K562 (cell line): ENCODE measurements at regions not wholly inside any gene's neighbourhood (a gene's known extent, or its start where the extent isn't known, plus 50 kb on each side); places are given as distances from the start of the nearest gene placed in this dataset.

Experiments used
- ATAC-seq: fragments of 200-7000 bp; cut with Tn5 transposase; 3 replicates; pipeline ENCODE4 v1.9.1; 2020; ENCODE audit warnings: moderate library complexity
- BruUV-seq: library from RNA; stranded (reverse); fragments of 400-500 nt; replicated peaks from 2 replicates; lab custom pipeline; 2021; lab: Mats Ljungman, UMichigan
- CTCF ChIA-PET: fragments of 300-600 bp; formaldehyde crosslinking; extraction: SDS; loops from one replicate; lab custom pipeline; 2021; ENCODE audit warnings: low intra/inter-chr PET ratio; lab: Yijun Ruan, JAX
- POLR2A ChIA-PET: fragments of 300-600, 350-650 bp; sonication (Branson Sonifier 250); formaldehyde crosslinking; extraction: SDS; loops from one replicate; lab custom pipeline; 2021; ENCODE audit warnings: antibody characterized with exemption, inconsistent platforms; lab: Yijun Ruan, JAX
- DNase-seq, 4 experiments: peaks; one replicate each; pipeline versions ENCODE4 v3.0.0 to v3.0.0-alpha.2; 2011 to 2018; ENCODE audit warnings: low spot score in 3 of 4, mixed read lengths in 3 of 4; ENCODE audit errors: extremely low read depth in 1 of 4
- FAIRE-seq: peaks from 2 replicates; lab custom pipeline; 2011; peaks lifted over from hg19 to GRCh38; lab: Jason Lieb, UNC
- H2AFZ ChIP-seq: 2 replicates; pipeline ENCODE4 v1.6.0; 2011; ENCODE audit warnings: low read depth, low read length, control low read depth, inconsistent platforms
- H3K27ac ChIP-seq: fragments of 200-600 bp; 3 replicates; pipeline ENCODE4 v1.8.0; 2011; ENCODE audit warnings: low read depth, mild to moderate bottlenecking, control low read depth, inconsistent platforms, low read length, moderate library complexity, mixed read lengths; ENCODE audit errors: extremely low read depth
- H3K27me3 ChIP-seq, 2 experiments: fragments of 300-600 bp in 1 of 2; 2 replicates in 1 of 2; 3 replicates in 1 of 2; pipeline versions ENCODE4 v1.6.0 to v1.8.0; 2011; ENCODE audit warnings: inconsistent platforms in 2 of 2, low read length in 2 of 2, mild to moderate bottlenecking in 1 of 2, mixed read lengths in 1 of 2, moderate library complexity in 1 of 2; ENCODE audit not compliant: control insufficient read depth in 2 of 2, insufficient read depth in 2 of 2
- H3K36me3 ChIP-seq: fragments of 300-600 bp; 3 replicates; pipeline ENCODE4 v1.8.0; 2011; ENCODE audit warnings: mild to moderate bottlenecking, low read length, inconsistent platforms; ENCODE audit not compliant: control insufficient read depth, insufficient read depth
- H3K4me1 ChIP-seq, 2 experiments: fragments of 200-600 bp in 1 of 2; replicated peaks in 1 of 2; 2 replicates in 1 of 2; 3 replicates in 1 of 2; pipeline versions ENCODE4 v1.5.1 to v1.8.0; 2011; ENCODE audit warnings: inconsistent platforms in 2 of 2, low read length in 2 of 2, mild to moderate bottlenecking in 1 of 2, mixed read lengths in 1 of 2, moderate library complexity in 1 of 2; ENCODE audit not compliant: control insufficient read depth in 2 of 2, insufficient read depth in 2 of 2
- H3K4me2 ChIP-seq: 2 replicates; pipeline ENCODE4 v1.6.1; 2011; ENCODE audit warnings: low read length, control low read depth, inconsistent platforms, mixed read lengths; ENCODE audit not compliant: insufficient read depth
- H3K4me3 ChIP-seq: fragments of 200-600 bp; sonication (generic), shearing (Covaris generic); 2 replicates; pipeline ENCODE4 v1.5.1; 2016; ENCODE audit warnings: control low read depth, inconsistent platforms
- H3K79me2 ChIP-seq: fragments of 200-600 bp; 3 replicates; pipeline ENCODE4 v1.8.0; 2011; ENCODE audit warnings: low read length, inconsistent platforms; ENCODE audit not compliant: control insufficient read depth, insufficient read depth
- H3K9ac ChIP-seq, 2 experiments: 2 replicates each; pipeline versions ENCODE4 v1.6.0 to v1.6.1; 2011; ENCODE audit warnings: low read depth in 2 of 2, low read length in 2 of 2, control low read depth in 1 of 2, inconsistent platforms in 1 of 2, mild to moderate bottlenecking in 1 of 2, mixed read lengths in 1 of 2; ENCODE audit not compliant: insufficient read depth in 1 of 2
- H3K9me1 ChIP-seq: one replicate; pipeline ENCODE4 v1.6.0; 2011; ENCODE audit warnings: inconsistent platforms, mild to moderate bottlenecking, low read length, moderate library complexity; ENCODE audit not compliant: control insufficient read depth, insufficient read depth
- H3K9me3 ChIP-seq: replicated peaks from 2 replicates; pipeline ENCODE4 v1.5.1; 2011; ENCODE audit warnings: low read depth, low read length, inconsistent platforms; ENCODE audit not compliant: control insufficient read depth, insufficient read depth
- H4K20me1 ChIP-seq: replicated peaks from 2 replicates; pipeline ENCODE4 v1.6.1; 2011; ENCODE audit warnings: low read length, inconsistent platforms, mixed read lengths; ENCODE audit not compliant: control insufficient read depth, insufficient read depth
- CCNT2 ChIP-seq: IDR thresholded peaks from 2 replicates; pipeline ENCODE4 v1.6.1; 2011; ENCODE audit warnings: borderline replicate concordance, low read depth, mild to moderate bottlenecking, moderate library complexity, mixed read lengths, low read length; ENCODE audit not compliant: insufficient read length; ENCODE audit errors: extremely low read depth
- GABPB2 ChIP-seq: fragments of 250-450 bp; sonication (Bioruptor Pico); conservative IDR thresholded peaks from 2 replicates; pipeline ENCODE4 v1.5.1; 2021; ENCODE audit warnings: mild to moderate bottlenecking
- ILF3 ChIP-seq: fragments of 450-650 bp; IDR thresholded peaks from 2 replicates; pipeline ENCODE4 v1.6.1; 2018; ENCODE audit warnings: antibody characterized with exemption, mild to moderate bottlenecking, moderate library complexity, borderline replicate concordance
- L3MBTL2 ChIP-seq: fragments of 450-650 bp; IDR thresholded peaks from 2 replicates; pipeline ENCODE4 v1.6.1; 2016; ENCODE audit warnings: mild to moderate bottlenecking, moderate library complexity
- LEF1 ChIP-seq: fragments of 450-650 bp; IDR thresholded peaks from 2 replicates; pipeline ENCODE4 v1.6.1; 2016; ENCODE audit warnings: mild to moderate bottlenecking
- NFXL1 ChIP-seq: fragments of 450-650 bp; formaldehyde crosslinking; IDR thresholded peaks from 2 replicates; pipeline ENCODE4 v1.4.0; 2021; ENCODE audit warnings: mild to moderate bottlenecking
- NONO ChIP-seq, 2 experiments: fragments of 200-400 bp in 1 of 2; fragments of 450-650 bp in 1 of 2; formaldehyde crosslinking in 1 of 2; IDR thresholded peaks; 2 replicates each; pipeline ENCODE4 v1.6.1; 2017; ENCODE audit warnings: low read depth in 2 of 2, mild to moderate bottlenecking in 2 of 2, moderate library complexity in 2 of 2, low read length in 1 of 2
- POLR2H ChIP-seq: IDR thresholded peaks from 2 replicates; pipeline ENCODE4 v1.6.1; 2016; ENCODE audit warnings: missing genetic modification characterization, low read depth, mild to moderate bottlenecking, control low read depth, missing compliant biosample characterization, moderate library complexity
- SAFB ChIP-seq: fragments of 200-400 bp; formaldehyde crosslinking; IDR thresholded peaks from 2 replicates; pipeline ENCODE4 v1.6.1; 2017; ENCODE audit warnings: low read depth, low read length, borderline replicate concordance
- TBL1XR1 ChIP-seq, 2 experiments: IDR thresholded peaks; 2 replicates each; pipeline ENCODE4 v1.6.1; 2012; ENCODE audit warnings: improper control_type of control experiment in 2 of 2, low read length in 2 of 2, mild to moderate bottlenecking in 1 of 2
- ZFP36 ChIP-seq: fragments of 150-350 bp; IDR thresholded peaks from 2 replicates; pipeline ENCODE4 v1.6.1; 2018; ENCODE audit warnings: low read length, low read depth; ENCODE audit not compliant: partially characterized antibody
- ZNF696 ChIP-seq: fragments of 250-450 bp; sonication (Bioruptor Pico); conservative IDR thresholded peaks from 2 replicates; pipeline ENCODE4 v1.4.0; 2020; ENCODE audit warnings: mild to moderate bottlenecking, moderate library complexity
- ZNF764 ChIP-seq: fragments of 250-450 bp; sonication (Bioruptor Pico); IDR thresholded peaks from 2 replicates; pipeline ENCODE4 v1.4.0; 2020; ENCODE audit warnings: low read depth, mild to moderate bottlenecking, moderate library complexity
- ZNF79 ChIP-seq: fragments of 250-450 bp; sonication (Bioruptor Pico); IDR thresholded peaks from 2 replicates; pipeline ENCODE4 v1.4.0; 2020; ENCODE audit warnings: low read depth, mild to moderate bottlenecking, moderate library complexity
- WGBS: fragments of 100-300 bp; shearing (Covaris generic); methylation state at CpG from one replicate; pipeline ENCODE4 v1.1.6; 2016; ENCODE audit warnings: low coverage, mixed read lengths; ENCODE audit not compliant: insufficient coverage; ENCODE audit errors: missing lambda C conversion rate; 5-methylcytosine and 5-hydroxymethylcytosine counted together
- in situ Hi-C: fragments of 300-500 bp; cut with MboI; formaldehyde crosslinking; loops from 4 replicates; pipeline ENCODE4 v1.15.0; 2018; ENCODE audit warnings: inconsistent platforms, mixed read lengths
- intact Hi-C: fragments of 100-400 bp; cut with micrococcal nuclease; formaldehyde crosslinking; loops from 2 replicates; pipeline ENCODE4 v1.14.2; 2022
- TF ChIP-seq, protein P1 (sequence below): fragments of 250-450 bp; sonication (Bioruptor Pico); IDR thresholded peaks from 2 replicates; pipeline ENCODE4 v1.5.0; 2021
- TF ChIP-seq, protein P2 (sequence below): sonication (generic); formaldehyde crosslinking; IDR thresholded peaks from 2 replicates; pipeline ENCODE4 v1.8.0; 2023; ENCODE audit warnings: mild to moderate bottlenecking, missing genetic modification reagents
- TF ChIP-seq, protein P3 (sequence below): fragments of 450-650 bp; IDR thresholded peaks from 2 replicates; pipeline ENCODE4 v1.6.1; 2016; ENCODE audit warnings: borderline replicate concordance

DNA sequence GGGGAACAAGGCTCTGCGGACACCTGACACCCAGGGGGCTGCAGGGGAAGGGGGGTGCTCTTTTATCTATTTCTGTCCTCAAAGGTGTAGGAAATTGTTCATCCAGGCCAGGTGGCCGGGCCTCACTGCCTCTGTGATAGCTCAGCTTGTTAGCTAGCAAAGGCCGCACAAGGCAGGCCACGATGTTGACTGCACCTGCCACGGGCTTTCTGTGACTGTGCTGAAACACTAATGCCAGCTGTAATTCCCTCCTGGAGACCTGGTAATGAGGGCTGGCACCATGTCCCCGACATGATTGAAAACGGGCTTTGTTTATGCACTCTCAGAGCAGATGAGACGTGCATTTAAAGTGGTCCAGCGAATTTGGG lies 61.4 kb upstream of the APCDD1L start:
- intact Hi-C loops = no loop called here
- in situ Hi-C loops = no loop called here
- H3K79me2 ChIP-seq = no peaks in the 10 kb centered on the region
- H2AFZ ChIP-seq = no peak overlapping the region
- no peaks in the 10 kb centered on the region for H3K9me1 ChIP-seq
- no peak overlapping the region for H3K9ac ChIP-seq
- FAIRE-seq (no peak), ATAC-seq (no peak), DNase-seq (no peak)
- H3K4me1 ChIP-seq = no peaks in the 10 kb centered on the region; a peak in 1 of 5 replicates
- no peaks in the 10 kb centered on the region for H3K36me3 ChIP-seq
- 3% methylated on average over 9 of the region's 9 CpGs for WGBS
- no peaks in the 10 kb centered on the region; the same call in 1 of the 2 replicates for H3K9me3 ChIP-seq
- peaks cover 4% of the 10 kb centered on the region; the same call in 1 of the 2 replicates for H4K20me1 ChIP-seq
- POLR2A ChIA-PET = interaction anchor here (0.6 to 1.5 kb wide), 3 partner anchors 11 to 38 kb away, joined by 3 to 5 read pairs (median 4); no protein-coding TSS in a partner anchor
- BruUV-seq = no TSS peak
- peaks cover 59 to 72% of the 10 kb centered on the region in 2 experiments for H3K27me3 ChIP-seq
- CTCF ChIA-PET = no interaction called here
- H3K27ac ChIP-seq = no peak overlapping the region
- H3K4me2 ChIP-seq = no peak overlapping the region
- no peak overlapping the region for H3K4me3 ChIP-seq
- TF ChIP-seq SAFB (no peak), ZNF764 (CRISPR knock-in tag) (no peak), ZFP36 (no peak), TBL1XR1 (IDR thresholded peaks at IDR 0.05; ENCODE audit: low read length in 2 of 2) (no peak), ZNF79 (CRISPR knock-in tag) (no peak), GABPB2 (CRISPR knock-in tag) (no peak), NONO (IDR thresholded peaks at IDR 0.05; ENCODE audit: low read depth in 2 of 2, low read length in 1 of 2) (no peak), NFXL1 (CRISPR knock-in tag) (no peak), POLR2H (tag) (no peak), LEF1 (no peak), ZNF696 (CRISPR knock-in tag) (no peak), L3MBTL2 (no peak), CCNT2 (no peak), ILF3 (no peak)
- TF ChIP-seq, protein P1, sequence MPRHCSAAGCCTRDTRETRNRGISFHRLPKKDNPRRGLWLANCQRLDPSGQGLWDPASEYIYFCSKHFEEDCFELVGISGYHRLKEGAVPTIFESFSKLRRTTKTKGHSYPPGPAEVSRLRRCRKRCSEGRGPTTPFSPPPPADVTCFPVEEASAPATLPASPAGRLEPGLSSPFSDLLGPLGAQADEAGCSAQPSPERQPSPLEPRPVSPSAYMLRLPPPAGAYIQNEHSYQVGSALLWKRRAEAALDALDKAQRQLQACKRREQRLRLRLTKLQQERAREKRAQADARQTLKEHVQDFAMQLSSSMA = no peak
- TF ChIP-seq, protein P2, sequence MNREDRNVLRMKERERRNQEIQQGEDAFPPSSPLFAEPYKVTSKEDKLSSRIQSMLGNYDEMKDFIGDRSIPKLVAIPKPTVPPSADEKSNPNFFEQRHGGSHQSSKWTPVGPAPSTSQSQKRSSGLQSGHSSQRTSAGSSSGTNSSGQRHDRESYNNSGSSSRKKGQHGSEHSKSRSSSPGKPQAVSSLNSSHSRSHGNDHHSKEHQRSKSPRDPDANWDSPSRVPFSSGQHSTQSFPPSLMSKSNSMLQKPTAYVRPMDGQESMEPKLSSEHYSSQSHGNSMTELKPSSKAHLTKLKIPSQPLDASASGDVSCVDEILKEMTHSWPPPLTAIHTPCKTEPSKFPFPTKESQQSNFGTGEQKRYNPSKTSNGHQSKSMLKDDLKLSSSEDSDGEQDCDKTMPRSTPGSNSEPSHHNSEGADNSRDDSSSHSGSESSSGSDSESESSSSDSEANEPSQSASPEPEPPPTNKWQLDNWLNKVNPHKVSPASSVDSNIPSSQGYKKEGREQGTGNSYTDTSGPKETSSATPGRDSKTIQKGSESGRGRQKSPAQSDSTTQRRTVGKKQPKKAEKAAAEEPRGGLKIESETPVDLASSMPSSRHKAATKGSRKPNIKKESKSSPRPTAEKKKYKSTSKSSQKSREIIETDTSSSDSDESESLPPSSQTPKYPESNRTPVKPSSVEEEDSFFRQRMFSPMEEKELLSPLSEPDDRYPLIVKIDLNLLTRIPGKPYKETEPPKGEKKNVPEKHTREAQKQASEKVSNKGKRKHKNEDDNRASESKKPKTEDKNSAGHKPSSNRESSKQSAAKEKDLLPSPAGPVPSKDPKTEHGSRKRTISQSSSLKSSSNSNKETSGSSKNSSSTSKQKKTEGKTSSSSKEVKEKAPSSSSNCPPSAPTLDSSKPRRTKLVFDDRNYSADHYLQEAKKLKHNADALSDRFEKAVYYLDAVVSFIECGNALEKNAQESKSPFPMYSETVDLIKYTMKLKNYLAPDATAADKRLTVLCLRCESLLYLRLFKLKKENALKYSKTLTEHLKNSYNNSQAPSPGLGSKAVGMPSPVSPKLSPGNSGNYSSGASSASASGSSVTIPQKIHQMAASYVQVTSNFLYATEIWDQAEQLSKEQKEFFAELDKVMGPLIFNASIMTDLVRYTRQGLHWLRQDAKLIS (CRISPR knock-in tag) = no peak
- TF ChIP-seq, protein P3, sequence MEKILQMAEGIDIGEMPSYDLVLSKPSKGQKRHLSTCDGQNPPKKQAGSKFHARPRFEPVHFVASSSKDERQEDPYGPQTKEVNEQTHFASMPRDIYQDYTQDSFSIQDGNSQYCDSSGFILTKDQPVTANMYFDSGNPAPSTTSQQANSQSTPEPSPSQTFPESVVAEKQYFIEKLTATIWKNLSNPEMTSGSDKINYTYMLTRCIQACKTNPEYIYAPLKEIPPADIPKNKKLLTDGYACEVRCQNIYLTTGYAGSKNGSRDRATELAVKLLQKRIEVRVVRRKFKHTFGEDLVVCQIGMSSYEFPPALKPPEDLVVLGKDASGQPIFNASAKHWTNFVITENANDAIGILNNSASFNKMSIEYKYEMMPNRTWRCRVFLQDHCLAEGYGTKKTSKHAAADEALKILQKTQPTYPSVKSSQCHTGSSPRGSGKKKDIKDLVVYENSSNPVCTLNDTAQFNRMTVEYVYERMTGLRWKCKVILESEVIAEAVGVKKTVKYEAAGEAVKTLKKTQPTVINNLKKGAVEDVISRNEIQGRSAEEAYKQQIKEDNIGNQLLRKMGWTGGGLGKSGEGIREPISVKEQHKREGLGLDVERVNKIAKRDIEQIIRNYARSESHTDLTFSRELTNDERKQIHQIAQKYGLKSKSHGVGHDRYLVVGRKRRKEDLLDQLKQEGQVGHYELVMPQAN = no peak
